NOMO-1 treated with DMSO at 0.1 percent for 48 hours (cell line): ENCODE measurements at regions not wholly inside any gene's neighbourhood (a gene's known extent, or its start where the extent isn't known, plus 50 kb on each side); places are given as distances from the start of the nearest gene placed in this dataset.

Experiments
- DNase-seq: peaks from one replicate; lab custom pipeline; 2025; ENCODE audit not compliant: unreplicated experiment; lab: John Stamatoyannopoulos, UW

DNA sequence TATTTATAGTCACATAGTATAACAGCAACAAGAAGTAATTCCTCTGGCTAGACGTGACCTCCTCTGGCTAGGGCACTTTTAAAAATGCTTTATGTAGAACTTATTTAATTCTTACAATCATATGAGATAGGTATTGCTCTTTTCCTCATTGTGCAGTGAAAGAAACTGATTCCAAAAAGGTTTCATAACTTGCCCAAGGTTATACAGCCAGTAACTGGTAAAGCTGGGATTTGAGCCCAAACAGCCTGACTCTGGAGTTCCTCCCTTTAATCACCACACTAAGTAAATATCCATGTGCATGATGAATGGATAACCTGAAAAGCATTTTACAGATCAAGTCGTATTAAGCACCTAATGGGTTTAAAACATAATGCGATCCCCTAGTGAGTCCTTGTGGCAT lies 214.6 kb downstream of the PRL start:
- DNase-seq: no peak

DNA sequence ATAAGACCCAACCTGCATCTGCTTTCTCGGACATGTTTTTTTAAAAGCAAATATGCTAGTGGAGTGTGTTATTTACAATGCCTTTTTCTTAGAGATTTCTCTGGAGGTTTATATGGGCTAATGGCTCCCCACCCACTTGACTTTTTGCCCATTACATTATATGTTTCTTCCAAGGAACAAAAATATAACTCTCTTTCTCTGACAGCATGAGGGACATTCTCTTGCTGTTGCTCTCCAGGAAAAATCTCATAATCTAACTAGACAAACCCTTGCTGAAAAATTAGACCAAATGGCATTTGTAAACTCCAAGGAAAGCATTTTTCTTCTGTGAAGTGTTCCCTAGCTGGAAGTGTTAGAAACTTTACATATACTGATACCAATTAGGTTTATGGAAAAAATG lies 213.7 kb downstream of the PRL start:
- DNase-seq: no peak

DNA sequence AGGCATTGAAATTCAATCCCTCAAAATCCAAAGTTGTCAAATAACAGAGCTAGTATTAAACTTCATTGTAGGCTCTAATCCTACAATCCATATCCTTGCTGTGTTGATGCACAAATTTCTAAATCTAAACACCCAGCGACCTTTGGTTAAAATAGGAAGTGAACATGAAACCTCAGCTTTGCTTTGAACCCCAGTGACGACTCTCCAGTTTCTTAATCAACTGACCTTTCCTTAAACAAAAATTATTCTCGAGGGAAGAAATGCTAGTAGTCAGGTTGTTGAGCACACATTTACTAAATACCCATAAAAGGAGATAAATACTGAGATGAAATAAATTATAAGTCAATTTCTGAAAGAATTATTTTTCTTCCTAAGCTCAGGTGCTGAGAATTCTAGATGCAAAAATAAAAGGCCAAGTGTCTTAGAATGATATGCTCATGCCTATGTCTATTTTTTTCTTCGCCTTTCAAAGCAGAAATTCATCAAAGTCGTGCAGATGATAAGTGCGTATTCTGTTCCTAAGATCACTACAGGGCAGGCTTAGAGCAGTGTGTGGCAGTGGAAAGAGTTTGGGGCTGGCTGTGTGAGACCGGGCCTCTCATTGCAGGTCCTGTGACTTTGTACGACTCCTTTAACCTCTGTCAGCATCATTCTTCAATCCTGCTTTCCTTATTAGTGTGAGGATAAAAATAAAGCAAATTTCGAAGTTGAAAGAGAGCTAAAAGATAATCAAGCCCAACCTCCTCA lies 208.7 kb downstream of the PRL start:
- DNase-seq: peak; percentile 6

DNA sequence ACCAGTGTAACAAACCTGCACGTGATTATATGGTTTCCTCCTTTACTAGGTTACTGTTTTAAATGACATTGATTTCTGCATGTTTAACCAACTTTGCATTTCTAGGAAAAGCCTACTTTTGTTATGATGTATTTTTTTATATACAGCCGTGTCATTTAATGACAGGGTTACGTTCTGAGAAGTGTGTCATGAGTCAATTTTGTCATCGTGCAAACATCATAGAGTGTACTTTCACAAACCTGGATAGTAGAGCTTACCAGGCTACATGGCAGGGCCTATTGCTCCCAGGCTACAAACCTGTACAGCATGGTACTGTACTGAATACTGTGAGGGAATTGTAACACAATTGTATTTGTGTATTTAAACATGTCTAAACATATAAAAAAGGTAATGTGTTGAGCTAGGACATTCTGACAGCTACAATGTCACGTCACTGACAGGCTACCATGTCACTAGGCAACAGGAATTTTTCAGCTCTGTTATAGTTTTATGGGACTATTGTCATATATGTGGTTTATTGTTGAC lies 205.3 kb downstream of the PRL start:
- no peak for DNase-seq

DNA sequence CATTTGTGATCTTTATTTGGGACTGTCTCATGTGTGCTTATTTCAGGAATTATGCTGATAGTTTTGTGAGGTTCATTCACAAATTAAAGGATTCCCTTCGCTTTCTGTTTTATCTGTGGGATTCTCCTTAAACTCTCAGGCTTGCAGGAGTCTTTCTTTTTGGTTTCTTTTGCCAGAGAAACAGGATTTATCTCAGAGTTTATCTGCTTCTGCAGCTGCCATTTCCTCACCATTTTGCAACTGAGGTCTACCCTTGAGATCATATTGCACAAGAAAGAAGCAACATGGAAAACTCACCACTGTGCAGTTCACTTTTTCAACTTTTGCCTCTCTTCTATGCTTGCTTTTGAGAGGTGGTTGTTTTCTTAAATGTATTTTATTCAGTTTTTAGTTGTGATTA lies 201.0 kb downstream of the PRL start:
- no peak for DNase-seq

DNA sequence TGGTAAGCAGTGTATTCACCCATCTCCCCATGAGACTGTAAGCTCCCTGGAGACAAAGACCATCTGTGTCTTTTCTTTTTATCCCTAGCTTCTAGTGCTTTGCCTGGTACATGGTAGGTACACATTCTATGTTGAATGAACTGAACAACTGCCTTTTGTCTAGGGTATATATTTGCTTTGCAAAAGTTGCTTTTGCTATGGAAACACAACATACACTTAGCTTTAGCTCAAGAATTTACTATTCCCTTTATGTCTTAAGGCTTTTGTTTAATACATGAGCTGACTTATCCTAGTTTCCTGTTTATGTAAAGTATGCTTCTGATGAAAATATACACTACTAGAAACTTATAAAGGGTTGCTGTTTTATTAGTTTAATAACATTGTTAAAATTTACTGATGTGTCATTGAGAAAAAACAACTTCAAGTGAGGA lies 198.2 kb downstream of the PRL start:
- no peak for DNase-seq

DNA sequence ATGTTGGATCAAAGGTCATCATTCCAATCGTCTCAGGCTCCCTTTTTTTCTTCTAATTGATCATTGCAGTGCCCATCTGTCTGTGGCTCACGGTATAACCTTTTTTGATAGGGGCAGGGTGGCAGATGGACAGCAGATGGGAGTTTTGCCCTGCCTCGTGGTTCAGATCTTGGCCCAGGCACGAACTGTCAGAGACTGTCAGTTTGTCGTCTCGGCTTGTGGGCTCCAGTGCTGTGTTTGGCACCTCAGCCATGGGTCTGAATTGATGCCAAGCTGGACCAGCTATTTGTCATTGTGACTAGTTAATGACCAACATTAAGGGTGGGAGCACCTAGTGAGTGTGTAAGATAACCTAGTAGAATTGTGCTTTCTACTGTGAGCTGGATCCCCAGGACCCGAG lies 197.6 kb downstream of the PRL start:
- no peak for DNase-seq

DNA sequence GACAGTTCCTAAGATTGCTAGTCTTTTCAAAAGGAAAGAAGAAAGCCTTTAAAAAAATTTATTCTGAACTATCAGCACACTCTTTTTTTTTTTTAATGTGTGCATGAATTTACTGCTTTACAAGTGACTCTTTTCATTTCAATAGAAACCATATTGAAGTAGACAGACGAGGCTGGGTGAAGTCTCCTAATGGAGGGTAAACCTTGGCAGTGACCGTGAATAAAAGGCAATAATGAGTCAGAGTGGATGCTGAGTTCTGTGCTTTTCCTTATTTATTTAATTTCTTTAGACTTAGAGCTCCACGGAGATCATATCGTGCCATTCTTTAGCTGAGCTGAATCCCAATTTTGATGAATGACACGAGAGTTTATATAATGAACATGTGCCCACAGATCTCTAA lies 196.9 kb downstream of the PRL start:
- no peak for DNase-seq

DNA sequence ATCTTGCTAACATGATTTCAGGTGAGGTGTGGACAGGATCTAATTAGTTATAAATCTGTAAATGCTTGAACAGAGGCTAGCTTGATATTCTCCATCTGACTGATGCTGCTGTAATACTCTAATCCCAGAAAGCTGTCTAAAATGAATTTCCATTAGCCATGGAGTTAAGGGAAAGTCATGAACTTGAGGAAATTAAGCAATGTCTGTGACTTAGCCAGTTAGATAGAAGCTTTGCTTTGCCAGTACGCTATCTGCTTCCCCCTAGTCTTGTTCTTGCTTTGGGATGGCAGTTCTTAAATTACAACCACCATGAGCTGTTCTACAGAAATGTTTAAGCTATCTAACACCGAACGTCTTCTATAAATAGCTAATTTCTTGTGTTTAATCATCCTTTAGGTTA lies 195.7 kb downstream of the PRL start:
- no peak for DNase-seq

DNA sequence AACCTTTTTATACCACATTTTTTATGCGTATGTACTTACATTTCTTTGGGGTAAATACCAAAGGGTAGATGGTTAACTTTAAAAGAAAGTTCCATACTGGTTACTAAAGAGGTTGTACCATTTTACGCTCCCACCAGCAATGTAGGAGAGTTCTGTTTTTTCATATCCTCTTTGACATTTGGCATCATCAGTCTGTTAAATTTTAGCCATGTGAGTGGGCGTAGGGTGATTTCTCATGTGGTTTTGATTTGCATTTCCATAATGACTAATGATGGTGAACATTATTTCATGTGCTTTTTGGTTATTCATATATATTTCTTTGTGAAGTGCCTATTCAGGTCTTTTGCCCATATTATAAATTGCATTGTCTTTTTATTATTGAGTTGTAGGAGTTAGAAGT lies 194.2 kb downstream of the PRL start:
- DNase-seq: no peak

DNA sequence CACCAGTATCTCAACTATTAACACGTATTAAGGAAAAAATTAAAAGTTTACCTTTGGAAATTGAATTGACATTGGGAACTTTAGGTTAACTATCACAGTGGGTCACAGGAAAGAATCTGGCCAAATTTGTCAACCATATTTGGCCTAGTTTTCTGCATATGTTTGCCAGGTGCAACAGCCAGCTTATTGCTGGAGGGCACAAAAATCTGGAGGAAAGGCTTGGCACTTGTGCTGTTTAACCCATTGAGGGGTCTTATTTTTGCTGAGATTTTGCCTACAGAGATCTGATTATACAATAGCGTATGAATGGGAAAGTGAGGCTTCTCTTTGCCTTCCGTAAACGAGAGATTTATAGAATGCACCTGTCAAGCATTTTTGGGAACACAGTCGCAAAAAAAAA lies 190.4 kb downstream of the PRL start:
- DNase-seq: no peak

DNA sequence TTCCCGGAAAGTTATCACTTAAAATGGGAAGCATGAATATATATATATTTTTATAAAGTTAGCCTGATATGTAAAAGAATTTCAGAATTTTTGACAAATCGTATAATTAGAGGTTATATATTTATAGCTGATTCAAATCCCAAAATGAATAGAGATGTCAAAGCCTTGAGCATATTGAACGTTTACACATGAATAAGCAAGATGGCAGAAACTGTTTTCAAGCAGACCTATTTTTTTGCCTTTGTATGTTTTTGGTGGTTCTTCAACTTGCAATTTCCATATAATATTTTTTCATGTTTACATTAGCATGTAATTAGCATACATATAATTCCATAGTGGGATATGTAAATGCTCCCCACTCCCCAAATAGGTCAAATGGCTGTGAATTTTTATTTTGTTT lies 189.9 kb downstream of the PRL start:
- DNase-seq: no peak

DNA sequence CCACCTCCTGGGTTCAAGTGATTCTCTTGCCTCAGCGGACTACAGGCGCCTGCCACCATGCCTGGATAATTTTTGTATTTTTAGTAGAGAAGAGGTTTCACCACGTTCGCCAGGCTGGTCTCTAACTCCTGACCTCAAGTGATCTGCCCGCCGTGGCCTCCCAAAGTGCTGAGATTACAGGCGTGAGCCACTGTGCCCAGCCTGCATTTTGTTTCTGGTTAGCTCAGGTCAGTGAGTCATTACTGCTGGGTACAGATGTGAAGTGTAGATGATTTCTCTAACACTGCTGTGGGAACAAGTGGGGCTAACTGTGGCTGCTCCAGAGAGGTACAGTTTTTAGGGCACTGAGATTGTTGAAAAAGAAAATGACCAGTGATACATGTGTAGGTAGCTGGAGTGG lies 188.6 kb downstream of the PRL start:
- DNase-seq: no peak

DNA sequence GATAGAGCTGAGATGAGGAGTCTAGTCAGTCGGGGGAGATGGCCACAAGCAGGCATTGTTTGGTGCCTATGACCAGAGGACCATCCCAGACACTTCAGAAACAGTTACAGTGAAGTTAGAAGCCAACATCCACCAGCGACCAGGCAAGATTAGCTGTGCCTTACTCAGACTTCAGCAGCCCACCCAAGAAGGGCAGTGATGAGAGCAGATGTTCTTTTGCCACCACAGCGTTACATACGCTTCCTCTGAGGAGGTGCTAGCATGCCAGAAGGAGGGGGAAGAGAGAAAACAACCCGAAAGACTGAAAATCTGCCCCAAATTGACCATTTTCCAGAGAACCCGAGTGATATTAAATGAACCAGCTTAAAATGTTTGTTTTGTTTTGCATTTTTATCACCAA lies 186.8 kb downstream of the PRL start:
- DNase-seq: no peak

DNA sequence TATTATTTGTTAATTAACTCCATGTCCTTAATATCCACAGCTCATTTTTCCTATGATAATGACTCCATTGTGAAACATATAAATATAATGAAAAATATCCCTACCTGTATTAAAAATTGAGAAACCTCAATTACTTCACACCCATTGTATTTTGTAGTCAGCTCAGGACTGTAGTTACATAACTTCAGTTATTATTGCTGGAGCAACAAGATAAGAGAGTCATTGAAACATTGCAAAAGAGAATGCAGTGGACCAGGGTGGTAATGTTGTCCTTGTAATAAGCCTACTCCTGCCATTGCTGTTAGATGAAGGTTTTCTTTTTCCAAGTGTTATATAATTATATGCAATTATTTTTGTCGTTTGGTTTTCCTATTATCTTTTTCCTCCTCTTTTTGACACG lies 184.4 kb downstream of the PRL start:
- no peak for DNase-seq

DNA sequence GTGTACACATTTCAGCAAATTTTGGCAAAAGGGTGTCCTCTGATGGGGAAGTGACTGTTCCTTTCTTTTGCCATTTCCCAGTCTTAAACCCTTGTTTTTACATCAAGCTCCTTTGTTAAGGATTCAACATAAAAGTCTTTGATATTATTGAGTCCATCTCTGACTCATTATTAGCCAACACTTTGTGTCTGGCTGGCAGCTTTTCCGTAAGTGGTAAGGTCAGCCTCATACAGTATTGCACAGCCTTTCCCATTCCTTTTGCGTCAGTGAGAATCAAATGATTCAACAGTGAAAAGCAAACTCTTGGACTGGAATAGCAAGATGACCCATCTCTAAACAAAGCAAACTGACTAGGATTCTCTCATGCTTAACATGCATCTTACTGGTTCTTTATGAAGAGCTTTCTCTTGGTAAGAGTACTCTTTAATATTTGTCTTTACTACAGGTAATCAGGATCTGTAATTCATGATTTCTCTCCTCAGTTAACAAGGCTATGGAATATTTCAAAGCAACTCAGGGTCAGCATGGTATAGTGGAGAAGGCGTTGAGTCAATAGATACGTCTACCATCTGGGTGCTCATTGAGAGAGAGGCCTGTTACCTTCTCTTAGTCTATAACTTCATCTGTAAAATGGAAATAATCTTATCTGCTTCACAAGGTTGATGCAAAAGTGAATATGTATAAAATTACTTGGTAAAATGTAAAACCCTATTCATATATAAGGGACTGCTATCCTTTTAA lies 183.6 kb downstream of the PRL start:
- DNase-seq: no peak

DNA sequence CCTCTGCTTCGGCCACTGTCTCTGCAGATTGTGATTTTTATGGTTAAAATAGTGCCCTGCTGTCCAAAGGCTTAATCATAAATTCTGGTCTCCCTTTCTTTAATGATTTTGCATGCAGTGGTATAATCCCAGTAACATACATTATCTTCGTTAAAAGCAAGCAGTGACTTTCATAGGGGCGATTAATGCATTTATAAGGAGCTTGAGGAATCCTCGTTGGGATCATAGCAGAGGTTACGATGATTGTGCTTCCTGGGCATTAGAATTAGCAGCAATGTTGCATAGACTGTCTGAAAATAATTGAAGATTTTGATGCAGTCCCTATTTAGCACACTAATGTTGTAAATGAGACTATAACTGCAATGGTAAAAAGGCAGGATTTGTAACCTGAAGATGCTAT lies 181.3 kb downstream of the PRL start:
- no peak for DNase-seq

DNA sequence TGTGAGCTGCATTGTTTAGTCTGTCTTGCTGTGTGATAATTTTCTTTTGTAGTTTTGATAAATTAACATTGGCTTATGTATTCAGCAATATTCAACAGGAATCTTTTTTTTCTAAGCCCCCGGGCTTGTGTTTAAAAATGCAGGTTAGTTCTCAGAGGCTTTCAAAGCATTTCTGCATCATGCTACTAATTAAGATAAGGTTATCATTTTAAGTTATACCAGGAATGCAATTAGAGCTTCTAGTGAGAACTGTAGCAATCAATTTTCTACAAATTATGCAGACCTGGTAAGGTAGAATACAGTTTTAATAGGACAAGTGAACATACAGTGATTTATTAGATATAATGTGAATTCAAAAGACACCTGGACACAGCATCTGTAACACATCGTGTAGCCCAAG lies 179.2 kb downstream of the PRL start:
- DNase-seq: no peak

DNA sequence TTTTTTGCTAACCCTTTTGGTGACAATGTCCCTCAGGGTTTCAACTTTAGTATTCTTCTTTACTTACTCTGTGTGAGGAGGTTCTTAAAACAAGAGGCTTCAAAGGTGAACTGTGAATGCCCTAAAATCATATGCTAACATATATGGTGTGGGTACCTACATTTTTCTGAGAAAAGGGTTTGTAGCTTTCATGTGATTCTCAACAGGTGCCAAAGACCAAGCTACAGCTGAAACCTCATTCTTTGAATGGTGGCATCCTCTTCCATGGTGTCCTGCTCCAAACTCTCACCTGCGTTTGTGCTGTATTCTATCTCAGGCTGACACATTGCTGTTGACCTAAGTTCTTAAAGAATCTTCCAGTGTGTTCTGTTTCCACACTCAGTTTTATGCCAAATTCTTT lies 177.3 kb downstream of the PRL start:
- DNase-seq: no peak

DNA sequence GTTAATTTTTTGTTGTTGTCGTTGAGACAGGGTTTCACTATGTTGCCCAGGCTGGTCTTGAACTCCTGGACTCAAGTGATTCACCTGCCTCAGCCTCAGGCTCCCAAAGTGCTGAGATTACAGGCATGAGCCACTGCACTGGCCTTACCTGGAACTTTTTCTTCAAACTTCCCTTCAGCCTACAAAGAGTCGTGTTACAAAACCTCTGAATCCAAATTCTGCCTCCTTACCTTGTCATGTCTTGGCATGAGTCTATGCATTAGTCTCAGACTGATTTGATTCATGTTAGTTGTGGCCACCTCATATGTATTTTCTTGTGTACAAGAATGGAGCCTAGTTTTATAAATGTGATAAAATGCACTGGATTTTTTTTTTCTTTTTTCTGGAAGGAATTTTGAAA lies 172.1 kb downstream of the PRL start:
- DNase-seq: no peak

DNA sequence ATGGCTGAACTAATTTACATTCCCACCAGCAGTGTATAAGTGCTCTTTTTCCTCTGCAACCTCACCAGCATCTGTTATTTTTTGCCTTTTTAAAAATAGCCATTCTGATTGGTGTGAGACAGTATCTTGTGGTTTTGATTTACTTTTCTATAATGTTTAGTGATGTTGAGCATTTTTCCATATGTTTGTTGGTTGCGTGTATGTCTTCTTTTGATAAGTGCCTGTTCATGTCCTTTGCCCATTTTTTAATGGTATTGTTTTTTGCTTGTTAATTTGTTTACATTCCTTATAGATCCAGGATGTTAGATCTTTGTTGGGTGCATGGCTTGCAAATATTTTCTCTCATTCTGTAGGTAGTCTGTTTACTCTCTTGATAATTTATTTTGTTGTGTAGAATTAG lies 169.9 kb downstream of the PRL start:
- no peak for DNase-seq

DNA sequence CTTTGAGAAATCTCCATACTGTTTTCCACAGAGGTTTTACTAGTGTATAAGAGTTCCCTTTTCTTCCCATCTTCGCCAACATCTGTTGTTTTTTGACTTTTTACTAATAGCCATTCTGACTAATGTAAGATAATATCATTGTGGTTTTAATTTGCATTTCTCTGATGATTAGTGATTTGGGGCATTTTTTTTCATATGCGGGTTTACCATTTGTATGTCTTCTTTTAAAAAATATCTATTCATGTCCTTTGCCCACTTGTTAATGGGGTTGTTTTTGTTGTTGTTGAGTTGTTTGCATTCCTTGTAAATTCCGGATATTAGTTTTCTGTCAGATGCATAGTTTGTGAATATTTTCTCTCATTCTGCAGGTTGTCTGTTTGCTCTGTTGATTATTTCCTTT lies 167.1 kb downstream of the PRL start:
- no peak for DNase-seq

DNA sequence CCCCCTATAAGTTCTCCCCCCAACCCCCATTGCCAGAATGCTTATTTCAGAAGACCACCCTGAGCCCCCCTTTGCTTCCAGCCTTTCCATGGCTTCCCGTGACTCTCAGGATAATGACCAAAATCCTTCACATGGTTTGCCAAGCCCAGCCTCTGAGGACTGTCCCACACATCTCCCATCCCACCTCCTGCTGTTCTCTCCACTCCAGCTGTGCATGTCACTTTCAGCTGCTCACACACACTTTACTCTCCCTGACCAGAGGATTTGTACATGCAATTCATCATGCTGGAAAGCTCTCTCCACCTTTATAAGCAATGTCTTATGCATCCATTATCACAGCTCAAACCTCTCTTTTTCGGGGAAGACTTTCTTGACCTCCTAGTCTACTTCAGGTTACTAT lies 164.2 kb downstream of the PRL start:
- DNase-seq: no peak
